Parathyroid adenoma (tissue), 2 donors: ENCODE measurements at regions not wholly inside any gene's neighbourhood (a gene's known extent, or its start where the extent isn't known, plus 50 kb on each side); places are given as distances from the start of the nearest gene placed in this dataset.

Source experiments
- H2AFZ ChIP-seq: fragments of 300-600 bp; sonication (generic); one replicate; pipeline ENCODE4 v1.7.0; 2017; ENCODE audit warnings: antibody characterized with exemption, mild to moderate bottlenecking
- H3K27ac ChIP-seq: fragments of 300-600 bp; sonication (generic); one replicate; pipeline ENCODE4 v1.7.0; 2017
- H3K27me3 ChIP-seq: fragments of 300-600 bp; sonication (generic); one replicate; pipeline ENCODE4 v1.7.0; 2017; ENCODE audit warnings: low read length; ENCODE audit not compliant: control insufficient read depth, insufficient read depth
- H3K36me3 ChIP-seq: fragments of 300-600 bp; sonication (generic); one replicate; pipeline ENCODE4 v1.7.0; 2017; ENCODE audit warnings: low read length; ENCODE audit not compliant: control insufficient read depth, insufficient read depth
- H3K4me1 ChIP-seq: fragments of 300-600 bp; sonication (generic); one replicate; pipeline ENCODE4 v1.7.0; 2017; ENCODE audit warnings: control low read depth
- H3K4me2 ChIP-seq: fragments of 300-600 bp; sonication (generic); one replicate; pipeline ENCODE4 v1.7.0; 2017; ENCODE audit warnings: low read length
- H3K4me3 ChIP-seq: fragments of 300-600 bp; sonication (generic); one replicate; pipeline ENCODE4 v1.7.0; 2017; ENCODE audit warnings: low read depth, low read length
- H3K79me2 ChIP-seq: fragments of 300-600 bp; sonication (generic); one replicate; pipeline ENCODE4 v1.7.0; 2017; ENCODE audit warnings: control low read depth
- H3K9ac ChIP-seq: fragments of 300-600 bp; sonication (generic); one replicate; pipeline ENCODE4 v1.7.0; 2017; ENCODE audit warnings: mild to moderate bottlenecking
- H3K9me3 ChIP-seq: fragments of 300-600 bp; sonication (generic); one replicate; pipeline ENCODE4 v1.7.0; 2017; ENCODE audit warnings: low read length; ENCODE audit not compliant: control insufficient read depth
- CTCF ChIP-seq: fragments of 300-600 bp; sonication (generic); IDR thresholded peaks from one replicate; pipeline ENCODE4 v1.7.0; 2017; ENCODE audit warnings: antibody characterized with exemption, mild to moderate bottlenecking
- donor health status: primary hyperparathyroidism.

GRCh38 chr10:47081264-47081663 lies 170.0 kb downstream of the PTPN20 start:
- no peaks in the 10 kb centered on the region for H3K79me2 ChIP-seq
- H3K9me3 ChIP-seq: no peaks in the 10 kb centered on the region
- no peaks in the 10 kb centered on the region for H3K27me3 ChIP-seq
- H3K4me2 ChIP-seq: no peak overlapping the region
- no peak overlapping the region for H3K27ac ChIP-seq
- no peaks in the 10 kb centered on the region for H3K36me3 ChIP-seq
- H3K9ac ChIP-seq: no peak overlapping the region
- H3K4me3 ChIP-seq: no peak overlapping the region
- no peaks in the 10 kb centered on the region for H3K4me1 ChIP-seq
- H2AFZ ChIP-seq: no peak overlapping the region
- TF ChIP-seq CTCF: no peak

GRCh38 chr10:47082055-47082784 lies 171.0 kb downstream of the PTPN20 start:
- Histone ChIP-seq H3K4me2 (no peak overlapping the region), H3K27ac (no peak overlapping the region)
- TF ChIP-seq CTCF: no peak

GRCh38 chr10:47087667-47088066 lies 176.4 kb downstream of the PTPN20 start:
- Histone ChIP-seq H3K27me3 (no peaks in the 10 kb centered on the region), H3K36me3 (no peaks in the 10 kb centered on the region)

More at GRCh38 chr10:47082055-47082784, 171.0 kb downstream of the PTPN20 start:
- H3K27me3 ChIP-seq: no peaks in the 10 kb centered on the region
- H2AFZ ChIP-seq: no peak overlapping the region
- H3K4me3 ChIP-seq: no peak overlapping the region
- no peaks in the 10 kb centered on the region for H3K36me3 ChIP-seq
- no peaks in the 10 kb centered on the region for H3K4me1 ChIP-seq
- H3K9ac ChIP-seq: no peak overlapping the region
- no peaks in the 10 kb centered on the region for H3K9me3 ChIP-seq
- no peaks in the 10 kb centered on the region for H3K79me2 ChIP-seq

GRCh38 chr10:47088656-47089354 lies 177.6 kb downstream of the PTPN20 start:
- H3K9me3 ChIP-seq: no peaks in the 10 kb centered on the region
- H3K4me2 ChIP-seq: no peak overlapping the region
- H3K27ac ChIP-seq: no peak overlapping the region
- H3K79me2 ChIP-seq: no peaks in the 10 kb centered on the region
- H3K36me3 ChIP-seq: no peaks in the 10 kb centered on the region
- TF ChIP-seq CTCF: no peak
- no peaks in the 10 kb centered on the region for H3K27me3 ChIP-seq
- no peaks in the 10 kb centered on the region for H3K4me1 ChIP-seq
- no peak overlapping the region for H3K4me3 ChIP-seq
- H3K9ac ChIP-seq: no peak overlapping the region
- H2AFZ ChIP-seq: no peak overlapping the region

More at GRCh38 chr10:47087667-47088066, 176.4 kb downstream of the PTPN20 start:
- Histone ChIP-seq H2AFZ (no peak overlapping the region), H3K79me2 (no peaks in the 10 kb centered on the region), H3K27ac (no peak overlapping the region), H3K9ac (no peak overlapping the region), H3K4me1 (no peaks in the 10 kb centered on the region), H3K9me3 (no peaks in the 10 kb centered on the region), H3K4me3 (no peak overlapping the region), H3K4me2 (no peak overlapping the region)
- TF ChIP-seq CTCF: no peak
